PC-9 (cell line): ENCODE measurements at regions not wholly inside any gene's neighbourhood (a gene's known extent, or its start where the extent isn't known, plus 50 kb on each side); places are given as distances from the start of the nearest gene placed in this dataset.

Source experiments
- EZH2 ChIP-seq: fragments of 200-600 bp; sonication (generic); IDR thresholded peaks from 2 replicates; pipeline ENCODE4 v1.8.0; 2017; ENCODE audit warnings: antibody characterized with exemption, low read depth
- TF ChIP-seq, protein P1 (sequence below): fragments of 200-600 bp; sonication (generic); conservative IDR thresholded peaks from 2 replicates; pipeline ENCODE4 v1.6.1; 2017; ENCODE audit warnings: mixed run types, antibody characterized with exemption, mild to moderate bottlenecking, moderate library complexity

DNA sequence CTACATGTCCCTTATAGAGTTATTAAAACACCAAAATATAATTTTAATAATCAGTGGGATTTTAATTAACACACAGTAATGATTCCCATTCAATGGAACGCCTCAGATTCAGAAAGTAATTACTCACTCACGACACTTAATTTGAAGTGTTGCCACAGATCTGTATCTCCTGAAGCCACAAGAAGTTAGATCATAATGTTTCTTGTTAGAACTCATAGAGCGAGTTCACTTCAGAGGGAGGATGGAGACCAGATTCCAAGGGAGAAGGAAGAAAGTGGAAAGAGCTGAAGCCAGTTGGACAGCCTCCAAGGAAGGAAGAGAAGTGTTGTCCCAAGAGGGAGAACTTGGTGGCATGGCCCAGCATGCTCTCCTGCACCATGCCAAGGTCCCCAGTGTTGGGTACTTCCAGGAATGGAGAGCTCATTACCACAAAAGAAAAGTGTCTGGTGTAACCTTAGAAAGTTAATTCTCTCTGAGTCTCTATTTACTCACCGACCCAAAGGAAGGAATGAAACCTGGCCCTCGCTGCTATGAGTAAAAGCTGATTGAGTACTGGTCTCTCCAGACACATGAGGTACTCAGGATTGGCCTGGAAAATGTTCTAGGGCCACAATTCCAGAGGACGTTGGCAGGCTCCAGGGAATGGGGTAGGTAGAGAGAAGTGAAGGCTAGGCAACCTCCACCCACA is 305.4 kb downstream of the BCL11B start:
- TF ChIP-seq, protein P1, sequence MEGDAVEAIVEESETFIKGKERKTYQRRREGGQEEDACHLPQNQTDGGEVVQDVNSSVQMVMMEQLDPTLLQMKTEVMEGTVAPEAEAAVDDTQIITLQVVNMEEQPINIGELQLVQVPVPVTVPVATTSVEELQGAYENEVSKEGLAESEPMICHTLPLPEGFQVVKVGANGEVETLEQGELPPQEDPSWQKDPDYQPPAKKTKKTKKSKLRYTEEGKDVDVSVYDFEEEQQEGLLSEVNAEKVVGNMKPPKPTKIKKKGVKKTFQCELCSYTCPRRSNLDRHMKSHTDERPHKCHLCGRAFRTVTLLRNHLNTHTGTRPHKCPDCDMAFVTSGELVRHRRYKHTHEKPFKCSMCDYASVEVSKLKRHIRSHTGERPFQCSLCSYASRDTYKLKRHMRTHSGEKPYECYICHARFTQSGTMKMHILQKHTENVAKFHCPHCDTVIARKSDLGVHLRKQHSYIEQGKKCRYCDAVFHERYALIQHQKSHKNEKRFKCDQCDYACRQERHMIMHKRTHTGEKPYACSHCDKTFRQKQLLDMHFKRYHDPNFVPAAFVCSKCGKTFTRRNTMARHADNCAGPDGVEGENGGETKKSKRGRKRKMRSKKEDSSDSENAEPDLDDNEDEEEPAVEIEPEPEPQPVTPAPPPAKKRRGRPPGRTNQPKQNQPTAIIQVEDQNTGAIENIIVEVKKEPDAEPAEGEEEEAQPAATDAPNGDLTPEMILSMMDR = no peak
- no peak for TF ChIP-seq EZH2
